OCI-LY7 (cell line): ENCODE measurements at regions not wholly inside any gene's neighbourhood (a gene's known extent, or its start where the extent isn't known, plus 50 kb on each side); places are given as distances from the start of the nearest gene placed in this dataset.

Experiments used
- CTCF ChIP-seq: fragments of 200-600 bp; sonication (generic); conservative IDR thresholded peaks from 2 replicates; pipeline ENCODE4 v1.5.1; 2014; ENCODE audit warnings: mild to moderate bottlenecking, antibody characterized with exemption, low read length, moderate library complexity, mixed read lengths
- EZH2phosphoT487 ChIP-seq: fragments of 200-600 bp; sonication (generic); IDR thresholded peaks from 2 replicates; pipeline ENCODE4 v1.6.1; 2018; ENCODE audit warnings: low read depth, borderline replicate concordance, mild to moderate bottlenecking, mixed run types, antibody characterized with exemption, low read length, moderate library complexity, mixed read lengths

GRCh38 chr17:53628011-53628410, 194.7 kb upstream of the KIF2B start:
- TF ChIP-seq CTCF (no peak), EZH2phosphoT487 (no peak)
